Activated T-cell treated with anti-CD3 and anti-CD28 coated beads, Interleukin-2, amount 50 U/mL, for 4 hours (primary cell): ENCODE measurements at regions not wholly inside any gene's neighbourhood (a gene's known extent, or its start where the extent isn't known, plus 50 kb on each side); places are given as distances from the start of the nearest gene placed in this dataset.
"Not testable (repeated sequence)": the region's sequence is repeated elsewhere in the genome, so short reads cannot be mapped to it uniquely, and the experiment has no call there.

Source experiments
- ATAC-seq, 2 donors: fragments of 200-7000 bp; cut with Tn5 transposase; one replicate each; pipeline ENCODE4 v1.10.0; 2021
- DNase-seq: peaks from one replicate; pipeline ENCODE4 v3.0.0-alpha.2; 2020
- H3K27me3 Mint-ChIP-seq: one replicate; pipeline ENCODE4 v1.8.0; 2021; ENCODE audit warnings: low read depth, mixed read lengths
- H3K36me3 Mint-ChIP-seq: one replicate; pipeline ENCODE4 v1.8.0; 2022; ENCODE audit warnings: mixed read lengths; ENCODE audit not compliant: insufficient read depth
- H3K4me1 Mint-ChIP-seq: one replicate; pipeline ENCODE4 v1.8.0; 2021; ENCODE audit warnings: low read depth, mixed read lengths
- H3K4me3 Mint-ChIP-seq: one replicate; pipeline ENCODE4 v1.8.0; 2021; ENCODE audit warnings: mild to moderate bottlenecking, moderate library complexity, mixed read lengths
- H3K9me3 Mint-ChIP-seq: one replicate; pipeline ENCODE4 v1.8.0; 2021; ENCODE audit warnings: mixed read lengths

DNA sequence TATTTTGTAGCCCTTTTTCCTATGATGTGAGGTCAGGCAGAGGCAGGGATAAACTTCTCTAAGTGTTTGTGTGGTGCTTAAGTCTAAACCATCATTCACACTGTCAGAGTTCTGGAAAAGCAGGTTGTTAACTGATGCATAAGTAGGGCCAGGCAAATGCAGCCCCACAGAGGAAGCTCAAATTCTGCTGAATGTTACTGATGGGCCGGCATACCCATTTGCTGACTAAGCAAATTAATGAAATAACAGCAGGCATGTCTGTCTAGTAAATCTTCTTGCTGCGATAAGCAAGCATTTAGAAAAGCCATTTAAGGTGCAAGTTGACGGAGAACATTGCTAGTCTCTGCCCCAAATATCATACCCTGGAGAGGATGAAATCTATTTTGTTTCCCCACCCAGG lies 523.2 kb upstream of the CCDC196 start:
- H3K36me3 Mint-ChIP-seq: no peaks in the 10 kb centered on the region
- no peaks in the 10 kb centered on the region for H3K27me3 Mint-ChIP-seq
- H3K9me3 Mint-ChIP-seq: no peaks in the 10 kb centered on the region
- H3K4me1 Mint-ChIP-seq: peaks cover 21% of the 10 kb centered on the region
- no peak for ATAC-seq
- H3K4me3 Mint-ChIP-seq: no peak overlapping the region
- DNase-seq: no peak

DNA sequence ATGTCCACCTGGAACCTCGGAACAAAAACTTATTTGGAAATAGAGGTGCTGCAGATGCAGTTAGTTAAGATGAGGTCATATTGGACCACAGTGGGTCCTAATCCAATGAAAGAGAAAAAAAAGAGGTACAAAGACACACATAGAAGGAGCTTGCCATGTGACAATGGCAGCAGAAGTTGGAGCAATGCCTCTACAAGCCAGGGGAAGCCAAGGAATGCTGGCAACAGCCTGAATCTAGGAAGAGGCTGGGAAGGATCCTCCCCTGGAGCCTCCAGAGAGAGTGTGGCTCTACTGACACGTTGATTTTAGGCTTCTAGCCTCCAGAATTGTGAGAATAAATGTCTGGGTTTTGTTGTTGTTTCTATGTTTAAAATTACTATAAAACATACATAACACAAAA lies 521.8 kb upstream of the CCDC196 start:
- peaks cover 12% of the 10 kb centered on the region for H3K4me1 Mint-ChIP-seq
- no peak for ATAC-seq

DNA sequence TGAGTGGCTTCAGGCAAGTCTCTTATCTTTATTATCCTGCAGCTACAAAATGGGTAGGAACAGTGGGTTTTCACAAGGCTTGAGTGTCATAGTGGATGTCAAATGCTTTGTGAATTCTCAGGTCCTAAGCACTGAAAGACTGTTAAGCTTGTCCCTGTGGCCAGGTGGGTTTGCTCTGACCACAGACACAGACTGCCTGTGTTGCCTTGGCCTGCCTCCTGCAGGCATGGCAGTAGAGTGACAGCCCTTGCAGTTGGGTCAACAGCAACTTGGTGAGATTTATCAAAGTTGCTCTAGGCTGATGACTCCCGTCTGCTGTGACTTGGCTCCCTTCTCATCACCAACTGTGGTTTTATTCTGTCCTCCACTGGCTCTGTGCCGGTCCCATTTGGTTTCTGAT lies 520.0 kb upstream of the CCDC196 start:
- no peaks in the 10 kb centered on the region for H3K9me3 Mint-ChIP-seq
- no peak overlapping the region for H3K4me3 Mint-ChIP-seq
- H3K4me1 Mint-ChIP-seq: no peaks in the 10 kb centered on the region
- ATAC-seq: no peak
- H3K36me3 Mint-ChIP-seq: no peaks in the 10 kb centered on the region
- DNase-seq: no peak
- no peaks in the 10 kb centered on the region for H3K27me3 Mint-ChIP-seq

More for the DNA sequence above, 521.8 kb upstream of the CCDC196 start:
- no peaks in the 10 kb centered on the region for H3K9me3 Mint-ChIP-seq
- no peak overlapping the region for H3K4me3 Mint-ChIP-seq
- no peaks in the 10 kb centered on the region for H3K27me3 Mint-ChIP-seq
- no peak for DNase-seq
- no peaks in the 10 kb centered on the region for H3K36me3 Mint-ChIP-seq

DNA sequence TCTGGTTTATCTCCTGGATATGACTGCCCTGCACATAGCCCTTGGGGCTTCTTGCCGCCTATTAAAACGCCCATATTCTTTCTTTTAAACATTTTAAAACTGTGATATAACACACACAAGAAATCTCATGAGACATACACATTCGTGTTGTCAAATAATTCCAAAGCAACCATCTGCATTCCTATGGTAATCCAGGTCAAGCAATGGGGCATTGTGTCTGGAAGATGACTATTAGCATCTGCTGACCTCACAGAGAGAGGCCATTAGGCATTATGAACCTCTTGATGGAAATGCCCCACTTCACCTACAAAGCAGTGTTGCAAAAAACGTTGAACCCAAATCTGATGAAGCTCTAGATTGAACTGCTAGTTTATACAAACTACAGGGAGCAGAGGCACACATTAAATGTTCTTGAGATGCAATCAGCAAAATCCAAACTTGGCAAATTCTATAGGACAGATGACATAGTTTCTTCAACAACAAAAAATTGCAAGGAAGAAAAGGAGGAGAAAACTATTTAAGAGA lies 513.8 kb upstream of the CCDC196 start:
- no peaks in the 10 kb centered on the region for H3K9me3 Mint-ChIP-seq
- H3K36me3 Mint-ChIP-seq: no peaks in the 10 kb centered on the region
- DNase-seq: no peak
- no peaks in the 10 kb centered on the region for H3K4me1 Mint-ChIP-seq
- no peak overlapping the region for H3K4me3 Mint-ChIP-seq
- no peaks in the 10 kb centered on the region for H3K27me3 Mint-ChIP-seq
- no peak for ATAC-seq

DNA sequence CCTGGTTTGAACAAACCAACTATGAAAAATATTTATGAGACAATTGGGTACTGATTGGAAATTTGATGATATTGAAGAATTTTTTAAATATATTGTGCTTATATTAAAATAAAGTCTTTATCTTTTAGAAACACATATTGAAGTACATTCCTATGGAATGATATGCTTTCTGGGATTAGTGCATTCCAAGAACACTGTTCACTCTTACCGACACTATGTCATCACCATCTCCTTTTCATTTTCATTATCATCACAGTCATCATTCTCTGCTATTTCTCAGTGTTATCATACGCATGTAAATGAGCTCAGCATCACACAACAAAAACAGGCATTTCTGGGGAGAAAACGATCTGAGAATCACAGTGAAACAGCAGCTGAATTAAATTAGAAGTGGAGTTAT lies 513.3 kb upstream of the CCDC196 start:
- no peaks in the 10 kb centered on the region for H3K27me3 Mint-ChIP-seq
- no peaks in the 10 kb centered on the region for H3K9me3 Mint-ChIP-seq
- ATAC-seq (no peak), DNase-seq (no peak)
- H3K4me1 Mint-ChIP-seq: no peaks in the 10 kb centered on the region
- H3K4me3 Mint-ChIP-seq: no peak overlapping the region
- H3K36me3 Mint-ChIP-seq: no peaks in the 10 kb centered on the region

DNA sequence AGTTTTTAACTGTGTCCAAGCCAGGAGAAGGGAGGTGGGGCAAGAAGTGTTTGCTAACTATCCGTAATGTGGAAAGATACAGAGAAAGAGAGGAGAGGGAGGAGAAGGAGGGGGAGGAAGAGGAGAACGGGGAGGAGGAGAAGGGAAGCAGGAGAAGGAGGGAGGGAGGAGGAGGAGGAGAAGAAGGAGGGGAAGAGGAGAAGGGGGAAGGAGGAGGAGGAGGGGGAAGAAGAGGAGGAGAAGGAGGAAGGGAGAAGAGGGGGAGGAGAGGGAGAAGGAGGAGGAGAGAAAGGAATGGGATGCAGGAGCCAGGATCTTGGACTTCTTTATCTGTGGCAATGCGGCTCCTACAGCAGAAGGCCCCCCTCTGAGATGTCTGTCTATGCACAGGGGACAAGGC lies 510.3 kb upstream of the CCDC196 start:
- no peak for ATAC-seq
- H3K36me3 Mint-ChIP-seq: no peaks in the 10 kb centered on the region
- H3K27me3 Mint-ChIP-seq: no peaks in the 10 kb centered on the region
- no peaks in the 10 kb centered on the region for H3K4me1 Mint-ChIP-seq
- H3K9me3 Mint-ChIP-seq: peaks cover 9% of the 10 kb centered on the region
- no peak for DNase-seq
- no peak overlapping the region for H3K4me3 Mint-ChIP-seq

DNA sequence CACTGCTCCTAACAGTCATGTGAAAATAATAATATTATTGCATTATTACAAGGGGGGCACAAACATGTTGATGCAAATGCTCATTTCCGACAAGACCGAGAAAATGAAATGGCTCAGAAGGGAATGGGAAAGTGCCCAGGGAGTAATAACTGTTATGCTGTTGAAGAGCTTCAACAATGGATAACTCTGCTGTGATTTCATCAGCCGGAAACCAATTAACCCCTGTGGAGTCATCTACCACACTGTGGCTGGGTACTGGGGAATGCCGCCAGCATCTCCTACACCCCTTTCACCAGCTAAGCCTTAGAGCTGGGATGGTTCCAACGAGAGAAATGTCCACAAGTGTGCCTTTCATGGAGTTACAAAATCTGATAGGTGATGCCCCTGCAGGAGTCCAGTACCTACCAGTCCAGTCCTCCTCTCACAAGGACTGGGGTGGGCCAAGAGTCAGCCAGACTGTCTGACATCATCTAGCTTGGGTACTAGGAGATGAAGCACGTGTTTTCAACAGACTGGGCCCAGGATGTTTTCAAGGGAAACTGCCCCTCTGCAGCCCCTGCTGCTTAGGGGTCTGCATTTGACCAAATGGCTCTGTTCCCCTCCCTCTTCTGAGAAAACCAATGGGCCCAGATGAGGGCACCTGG lies 509.3 kb upstream of the CCDC196 start:
- Mint-ChIP-seq H3K9me3 (peaks cover 9% of the 10 kb centered on the region), H3K4me1 (no peaks in the 10 kb centered on the region), H3K27me3 (no peaks in the 10 kb centered on the region), H3K4me3 (no peak overlapping the region), H3K36me3 (no peaks in the 10 kb centered on the region)
- DNase-seq (no peak), ATAC-seq (no peak)

DNA sequence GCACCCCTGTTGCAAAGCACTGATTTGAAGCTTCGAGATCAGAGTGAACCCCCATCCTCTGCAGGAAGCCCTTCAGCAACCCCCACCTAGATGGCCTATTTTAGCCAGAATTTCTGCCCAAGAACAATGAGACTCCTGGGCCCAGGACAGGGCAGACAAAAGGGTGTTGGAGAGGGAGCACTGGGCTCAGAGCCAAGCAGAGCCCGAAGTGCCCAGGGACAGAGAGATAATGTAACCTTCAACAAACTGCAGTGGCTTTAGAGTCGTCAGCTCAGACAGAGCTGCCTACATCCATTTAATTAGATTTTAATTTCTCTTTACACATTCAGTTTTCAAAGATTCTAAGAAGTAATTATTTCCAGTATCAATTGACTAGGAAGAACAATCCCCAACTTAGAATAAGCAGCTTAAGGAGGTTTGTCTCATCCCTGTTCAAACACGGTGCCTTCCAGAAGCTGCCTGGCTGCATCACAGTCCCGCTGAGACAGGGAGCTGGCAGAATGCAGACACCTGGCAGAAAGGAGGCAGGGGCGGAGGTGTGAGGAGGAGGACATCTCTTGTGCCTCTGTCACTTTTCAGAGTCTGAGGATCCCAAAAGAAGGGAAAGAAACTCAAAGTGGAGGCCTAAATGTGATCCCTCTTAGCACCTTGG lies 504.9 kb upstream of the CCDC196 start:
- H3K36me3 Mint-ChIP-seq: no peaks in the 10 kb centered on the region
- H3K27me3 Mint-ChIP-seq: no peaks in the 10 kb centered on the region
- ATAC-seq: no peak
- no peak for DNase-seq
- H3K9me3 Mint-ChIP-seq: peaks cover 9% of the 10 kb centered on the region
- no peak overlapping the region for H3K4me3 Mint-ChIP-seq
- peaks cover 3% of the 10 kb centered on the region for H3K4me1 Mint-ChIP-seq

DNA sequence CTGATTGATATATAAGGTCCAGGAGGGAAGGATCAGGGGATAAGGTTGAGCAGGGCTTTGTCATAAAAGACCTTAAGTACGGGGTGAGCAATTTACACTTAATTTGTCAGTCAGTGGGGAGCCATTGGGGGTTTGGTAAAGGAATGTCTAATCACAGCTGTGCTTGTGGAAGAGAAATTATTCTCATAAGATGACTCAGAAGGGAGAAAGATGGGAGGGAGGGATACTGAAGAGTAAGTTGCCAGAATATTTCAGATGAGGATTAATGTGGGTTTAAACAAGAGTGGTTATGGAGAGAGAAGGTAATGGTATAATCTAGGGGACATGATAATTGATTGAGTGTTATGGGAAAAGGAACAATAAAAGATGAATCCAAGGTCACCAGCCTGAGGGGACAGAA lies 500.1 kb upstream of the CCDC196 start:
- Mint-ChIP-seq H3K36me3 (no peaks in the 10 kb centered on the region), H3K4me1 (peaks cover 5% of the 10 kb centered on the region), H3K27me3 (no peaks in the 10 kb centered on the region), H3K4me3 (no peak overlapping the region), H3K9me3 (no peaks in the 10 kb centered on the region)
- DNase-seq (no peak), ATAC-seq (no peak)

DNA sequence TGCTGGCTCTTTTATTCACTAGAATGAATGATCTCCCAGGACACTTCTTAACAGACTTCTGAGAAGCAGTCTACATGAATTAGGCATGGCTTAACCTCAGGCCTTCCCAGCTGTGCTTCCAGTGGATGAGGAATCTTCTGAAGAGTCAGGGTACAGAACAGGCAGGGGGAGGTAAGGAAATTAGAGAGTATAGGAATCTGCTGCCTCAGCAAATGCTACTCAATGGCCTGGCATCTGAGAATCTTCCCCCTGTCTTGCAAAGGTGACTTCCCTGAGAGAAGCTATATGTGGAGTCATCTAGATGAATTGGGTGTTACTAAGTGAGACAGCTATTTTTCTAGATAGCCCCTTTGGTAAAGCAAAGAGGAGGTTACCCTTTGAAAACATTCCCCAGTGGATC lies 496.2 kb upstream of the CCDC196 start:
- Mint-ChIP-seq H3K36me3 (no peaks in the 10 kb centered on the region), H3K27me3 (no peaks in the 10 kb centered on the region), H3K4me3 (no peak overlapping the region), H3K4me1 (peaks cover 34% of the 10 kb centered on the region), H3K9me3 (peaks cover 7% of the 10 kb centered on the region)
- DNase-seq (no peak), ATAC-seq (no peak)

DNA sequence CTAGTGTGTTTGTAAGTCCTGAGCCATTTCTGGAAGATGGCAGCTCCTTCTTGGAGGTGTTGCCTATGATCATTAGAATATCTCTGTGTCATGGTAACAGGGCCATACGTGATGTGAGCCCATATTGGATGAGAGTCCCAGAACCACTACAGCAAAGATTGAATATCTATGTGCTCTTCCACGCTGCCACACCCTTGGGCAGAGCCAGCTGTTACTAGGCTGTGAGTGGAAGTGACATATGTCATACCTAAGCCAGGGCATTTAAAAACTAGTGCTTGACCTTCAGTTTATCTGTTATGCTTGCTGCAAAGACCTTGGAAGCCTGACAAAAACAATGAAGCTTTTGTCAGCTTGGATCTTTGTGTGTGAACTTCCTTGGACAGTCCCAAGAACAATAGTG lies 495.1 kb upstream of the CCDC196 start:
- Mint-ChIP-seq H3K9me3 (peaks cover 7% of the 10 kb centered on the region), H3K36me3 (no peaks in the 10 kb centered on the region), H3K27me3 (no peaks in the 10 kb centered on the region), H3K4me3 (no peak overlapping the region), H3K4me1 (peaks cover 32% of the 10 kb centered on the region)
- ATAC-seq (no peak), DNase-seq (no peak)

DNA sequence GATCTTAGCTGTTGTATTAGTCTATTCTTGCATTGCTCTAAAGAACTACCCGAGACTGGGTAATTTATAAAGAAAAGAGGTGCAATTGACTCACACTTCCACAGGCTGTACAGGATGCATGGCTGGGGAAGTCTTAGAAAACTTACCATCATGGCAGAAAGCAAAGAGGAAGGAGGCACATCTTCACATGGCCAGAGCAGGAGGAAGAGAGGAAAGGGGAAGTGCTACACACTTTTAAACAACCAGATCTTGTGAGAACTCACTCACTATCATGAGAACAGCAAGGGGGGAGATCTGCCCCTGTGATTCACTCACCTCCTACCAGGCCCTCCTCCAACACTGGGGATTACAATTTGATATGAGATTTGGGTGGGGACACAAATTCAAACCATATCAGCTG lies 494.2 kb upstream of the CCDC196 start:
- ATAC-seq, H3K27me3 Mint-ChIP-seq, H3K9me3 Mint-ChIP-seq, H3K36me3 Mint-ChIP-seq, DNase-seq, H3K4me3 Mint-ChIP-seq: not testable (repeated sequence)
- peaks cover 28% of the 10 kb centered on the region for H3K4me1 Mint-ChIP-seq

DNA sequence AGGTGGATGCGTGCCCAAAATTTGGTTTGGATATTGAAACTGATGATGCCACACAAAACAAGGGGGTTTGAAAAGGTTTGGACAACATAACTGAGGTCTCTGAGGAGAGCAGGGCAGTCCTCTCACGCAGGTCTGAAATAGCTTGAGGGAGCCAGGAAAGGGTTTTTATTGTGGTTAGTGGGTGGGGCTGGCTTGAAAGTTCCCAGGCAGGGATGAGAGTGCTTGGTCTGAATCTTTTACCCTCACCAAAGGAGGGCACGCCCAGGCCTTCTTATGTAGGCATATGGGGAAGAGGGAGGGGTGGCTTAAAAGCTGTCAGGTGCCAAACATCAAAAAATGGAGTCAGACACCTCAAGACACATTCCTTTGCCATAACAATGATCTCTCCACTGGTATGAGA lies 493.1 kb upstream of the CCDC196 start:
- Mint-ChIP-seq H3K9me3 (peaks cover 9% of the 10 kb centered on the region), H3K4me1 (peaks cover 28% of the 10 kb centered on the region), H3K36me3 (no peaks in the 10 kb centered on the region), H3K27me3 (no peaks in the 10 kb centered on the region), H3K4me3 (no peak overlapping the region)
- DNase-seq (no peak), ATAC-seq (no peak)

DNA sequence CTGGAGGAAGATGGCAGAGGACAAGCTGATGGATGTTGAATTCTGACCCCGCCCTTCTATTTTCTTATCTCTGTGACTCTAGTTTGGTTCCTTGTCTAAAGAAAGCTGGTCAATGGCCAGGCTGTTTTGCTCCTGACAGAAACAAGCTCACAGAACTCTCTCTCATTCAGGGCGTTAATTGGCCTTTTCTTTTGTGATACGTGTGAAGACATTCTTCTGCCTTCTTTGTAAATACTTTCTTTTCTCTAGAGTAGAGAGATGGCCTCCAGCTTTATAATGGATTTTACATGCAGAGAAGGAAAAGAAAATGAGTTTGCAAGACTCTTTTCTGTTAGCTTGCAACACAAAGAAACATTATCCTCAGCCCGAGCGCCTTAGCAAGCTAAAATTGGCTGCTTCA lies 492.2 kb upstream of the CCDC196 start:
- ATAC-seq: no peak
- peaks cover 10% of the 10 kb centered on the region for H3K9me3 Mint-ChIP-seq

DNA sequence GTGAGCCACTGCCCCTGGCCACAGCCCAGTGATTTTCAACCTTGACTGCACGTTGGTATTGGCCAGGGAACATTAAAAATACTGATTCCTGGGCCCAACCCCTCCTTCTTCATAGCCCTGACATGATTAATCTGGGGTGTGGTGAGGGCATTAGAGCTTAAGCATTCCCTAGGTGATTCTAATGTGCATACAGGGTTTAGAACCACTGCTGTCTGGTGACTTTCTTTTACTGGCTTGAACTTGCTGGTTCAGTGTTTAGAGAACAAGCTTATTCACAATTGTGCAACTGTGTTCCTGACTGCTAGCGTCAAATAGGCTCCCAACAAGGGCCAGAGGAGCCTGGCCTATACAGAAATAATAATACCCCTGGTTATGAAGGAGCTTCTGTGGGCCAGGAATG lies 488.8 kb upstream of the CCDC196 start:
- Mint-ChIP-seq H3K4me3 (no peak overlapping the region), H3K27me3 (no peaks in the 10 kb centered on the region), H3K36me3 (peaks cover 6% of the 10 kb centered on the region), H3K4me1 (peaks cover 20% of the 10 kb centered on the region), H3K9me3 (peaks cover 23% of the 10 kb centered on the region)
- no peak for DNase-seq
- no peak for ATAC-seq

More for the DNA sequence above, 492.2 kb upstream of the CCDC196 start:
- H3K27me3 Mint-ChIP-seq: no peaks in the 10 kb centered on the region
- no peaks in the 10 kb centered on the region for H3K36me3 Mint-ChIP-seq
- DNase-seq: no peak
- H3K4me1 Mint-ChIP-seq: peaks cover 28% of the 10 kb centered on the region
- H3K4me3 Mint-ChIP-seq: no peak overlapping the region
